ENCODE measurements at regions not wholly inside any gene's neighbourhood (a gene's known extent, or its start where the extent isn't known, plus 50 kb on each side); places are given as distances from the start of the nearest gene placed in this dataset.
A peak's percentile ranks its signal among the peaks of the same experiment; 100 is the strongest.
"Not testable (repeated sequence)": the region's sequence is repeated elsewhere in the genome, so short reads cannot be mapped to it uniquely, and the experiment has no call there.

- no peak for DNase-seq (ENCODE audit: low read depth, low spot score)
Measured at GRCh38 chr2:183459466-183459865, 335.2 kb downstream of the NUP35 start.

- no peak for DNase-seq (ENCODE audit: low read depth, low spot score)
Measured at GRCh38 chr2:183463821-183464220, 339.6 kb downstream of the NUP35 start.

GRCh38 chr2:183465048-183465447, 340.8 kb downstream of the NUP35 start:
- no peak for DNase-seq (ENCODE audit: low read depth, low spot score)

GRCh38 chr2:183474912-183475695, 350.9 kb downstream of the NUP35 start:
- peak; percentile 26 for DNase-seq (ENCODE audit: low read depth, low spot score)

- DNase-seq (ENCODE audit: low read depth, low spot score), result no peak
Measured at GRCh38 chr2:183476490-183476889, 352.2 kb downstream of the NUP35 start.

- DNase-seq (ENCODE audit: low read depth, low spot score), result no peak
Measured at GRCh38 chr2:183477296-183477695, 353.1 kb downstream of the NUP35 start.

- DNase-seq (ENCODE audit: low read depth, low spot score), result not testable (repeated sequence)
Measured at GRCh38 chr2:183478941-183479595, 354.8 kb downstream of the NUP35 start.

GRCh38 chr2:183487326-183487725, 363.1 kb downstream of the NUP35 start:
- DNase-seq (ENCODE audit: low read depth, low spot score), result no peak

- no peak for DNase-seq (ENCODE audit: low read depth, low spot score)
Measured at GRCh38 chr2:183488421-183488820, 364.2 kb downstream of the NUP35 start.

- DNase-seq (ENCODE audit: low read depth, low spot score), result no peak
Measured at GRCh38 chr2:183490489-183490888, 366.2 kb downstream of the NUP35 start.

- DNase-seq (ENCODE audit: low read depth, low spot score), result no peak
Measured at GRCh38 chr2:183490914-183491313, 366.7 kb downstream of the NUP35 start.

GRCh38 chr2:183493040-183493439, 368.8 kb downstream of the NUP35 start:
- no peak for DNase-seq (ENCODE audit: low read depth, low spot score)

GRCh38 chr2:183495079-183495478, 370.8 kb downstream of the NUP35 start:
- DNase-seq (ENCODE audit: low read depth, low spot score), result peak; percentile 46

- DNase-seq (ENCODE audit: low read depth, low spot score), result no peak
Measured at GRCh38 chr2:183495589-183496267, 371.5 kb downstream of the NUP35 start.

GRCh38 chr2:183497861-183498260, 373.6 kb downstream of the NUP35 start:
- no peak for DNase-seq (ENCODE audit: low read depth, low spot score)

- no peak for DNase-seq (ENCODE audit: low read depth, low spot score)
Measured at GRCh38 chr2:183505911-183506310, 381.7 kb downstream of the NUP35 start.

- DNase-seq (ENCODE audit: low read depth, low spot score), result no peak
Measured at GRCh38 chr2:183511154-183511553, 386.9 kb downstream of the NUP35 start.

- no peak for DNase-seq (ENCODE audit: low read depth, low spot score)
Measured at GRCh38 chr2:183519371-183520056, 395.3 kb downstream of the NUP35 start.

GRCh38 chr2:183521911-183522310, 397.7 kb downstream of the NUP35 start:
- DNase-seq (ENCODE audit: low read depth, low spot score), result no peak

GRCh38 chr2:183522489-183523266, 398.4 kb downstream of the NUP35 start:
- DNase-seq (ENCODE audit: low read depth, low spot score), result no peak

GRCh38 chr2:183530333-183530901, 406.2 kb downstream of the NUP35 start:
- DNase-seq (ENCODE audit: low read depth, low spot score), result no peak

Data from ELF-1 (cell line).